WERI-Rb-1 (cell line): ENCODE measurements at regions not wholly inside any gene's neighbourhood (a gene's known extent, or its start where the extent isn't known, plus 50 kb on each side); places are given as distances from the start of the nearest gene placed in this dataset.

Experiments used
- DNase-seq: peaks from one replicate; pipeline ENCODE4 v3.0.0-alpha.2; 2020
- H3K27ac ChIP-seq: fragments of 250-450 bp; sonication (Bioruptor Pico); 2 replicates; pipeline ENCODE4 v1.5.1; 2020; ENCODE audit warnings: mild to moderate bottlenecking, moderate library complexity
- H3K27me3 ChIP-seq: fragments of 250-450 bp; sonication (Bioruptor Pico); 2 replicates; pipeline ENCODE4 v1.5.1; 2021; ENCODE audit warnings: mild to moderate bottlenecking, low read depth, moderate library complexity; ENCODE audit not compliant: insufficient read depth, severe bottlenecking
- H3K36me3 ChIP-seq: fragments of 250-450 bp; sonication (Bioruptor Pico); 2 replicates; pipeline ENCODE4 v1.5.1; 2020; ENCODE audit warnings: mild to moderate bottlenecking, moderate library complexity
- H3K4me3 ChIP-seq: 2 replicates; pipeline ENCODE4 v1.5.1; 2011; ENCODE audit warnings: low read depth, mild to moderate bottlenecking, control low read depth, low read length
- H3K9me3 ChIP-seq: fragments of 250-450 bp; sonication (Bioruptor Pico); 2 replicates; pipeline ENCODE4 v1.5.1; 2021; ENCODE audit warnings: mild to moderate bottlenecking, moderate library complexity; ENCODE audit not compliant: severe bottlenecking
- TF ChIP-seq, protein P1 (sequence below): IDR thresholded peaks from 2 replicates; pipeline ENCODE4 v1.5.1; 2011; ENCODE audit warnings: low read depth, mild to moderate bottlenecking, control low read depth, inconsistent platforms, low read length

GRCh38 chr15:56868170-56868569 is 50.3 kb upstream of the TCF12 start:
- Histone ChIP-seq H3K27me3 (no peaks in the 10 kb centered on the region), H3K4me3 (no peak overlapping the region), H3K36me3 (no peaks in the 10 kb centered on the region), H3K27ac (no peak overlapping the region), H3K9me3 (no peaks in the 10 kb centered on the region)
- no peak for DNase-seq
- TF ChIP-seq, protein P1, sequence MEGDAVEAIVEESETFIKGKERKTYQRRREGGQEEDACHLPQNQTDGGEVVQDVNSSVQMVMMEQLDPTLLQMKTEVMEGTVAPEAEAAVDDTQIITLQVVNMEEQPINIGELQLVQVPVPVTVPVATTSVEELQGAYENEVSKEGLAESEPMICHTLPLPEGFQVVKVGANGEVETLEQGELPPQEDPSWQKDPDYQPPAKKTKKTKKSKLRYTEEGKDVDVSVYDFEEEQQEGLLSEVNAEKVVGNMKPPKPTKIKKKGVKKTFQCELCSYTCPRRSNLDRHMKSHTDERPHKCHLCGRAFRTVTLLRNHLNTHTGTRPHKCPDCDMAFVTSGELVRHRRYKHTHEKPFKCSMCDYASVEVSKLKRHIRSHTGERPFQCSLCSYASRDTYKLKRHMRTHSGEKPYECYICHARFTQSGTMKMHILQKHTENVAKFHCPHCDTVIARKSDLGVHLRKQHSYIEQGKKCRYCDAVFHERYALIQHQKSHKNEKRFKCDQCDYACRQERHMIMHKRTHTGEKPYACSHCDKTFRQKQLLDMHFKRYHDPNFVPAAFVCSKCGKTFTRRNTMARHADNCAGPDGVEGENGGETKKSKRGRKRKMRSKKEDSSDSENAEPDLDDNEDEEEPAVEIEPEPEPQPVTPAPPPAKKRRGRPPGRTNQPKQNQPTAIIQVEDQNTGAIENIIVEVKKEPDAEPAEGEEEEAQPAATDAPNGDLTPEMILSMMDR, result no peak

GRCh38 chr15:56866803-56867202 is 51.6 kb upstream of the TCF12 start:
- Histone ChIP-seq H3K27me3 (no peaks in the 10 kb centered on the region), H3K4me3 (no peak overlapping the region), H3K36me3 (no peaks in the 10 kb centered on the region), H3K27ac (no peak overlapping the region), H3K9me3 (no peaks in the 10 kb centered on the region)
- TF ChIP-seq, protein P1, result no peak
- DNase-seq, result no peak

- no peak for DNase-seq
- Histone ChIP-seq H3K4me3 (no peak overlapping the region), H3K27ac (no peak overlapping the region), H3K27me3 (no peaks in the 10 kb centered on the region), H3K9me3 (no peaks in the 10 kb centered on the region), H3K36me3 (no peaks in the 10 kb centered on the region)
- TF ChIP-seq, protein P1, result no peak
Observed at GRCh38 chr15:56857828-56858227, 60.6 kb upstream of the TCF12 start.

GRCh38 chr15:56856934-56857333 is 61.5 kb upstream of the TCF12 start:
- TF ChIP-seq, protein P1, result no peak
- no peak overlapping the region for H3K4me3 ChIP-seq

GRCh38 chr15:56844892-56845291 is 73.6 kb upstream of the TCF12 start:
- no peak for DNase-seq
- no peaks in the 10 kb centered on the region for H3K36me3 ChIP-seq
- H3K27me3 ChIP-seq, result no peaks in the 10 kb centered on the region
- no peak overlapping the region for H3K4me3 ChIP-seq
- H3K27ac ChIP-seq, result no peak overlapping the region
- H3K9me3 ChIP-seq, result no peaks in the 10 kb centered on the region
- TF ChIP-seq, protein P1, result no peak

More at GRCh38 chr15:56856934-56857333, 61.5 kb upstream of the TCF12 start:
- Histone ChIP-seq H3K9me3 (no peaks in the 10 kb centered on the region), H3K27me3 (no peaks in the 10 kb centered on the region), H3K36me3 (no peaks in the 10 kb centered on the region), H3K27ac (no peak overlapping the region)
- DNase-seq, result no peak

GRCh38 chr15:56844471-56844870 is 74.0 kb upstream of the TCF12 start:
- TF ChIP-seq, protein P1, result no peak
- Histone ChIP-seq H3K27ac (no peak overlapping the region), H3K36me3 (no peaks in the 10 kb centered on the region), H3K4me3 (no peak overlapping the region), H3K27me3 (no peaks in the 10 kb centered on the region), H3K9me3 (no peaks in the 10 kb centered on the region)
- DNase-seq, result no peak
